ENCODE measurements at regions not wholly inside any gene's neighbourhood (a gene's known extent, or its start where the extent isn't known, plus 50 kb on each side); places are given as distances from the start of the nearest gene placed in this dataset.

DNA sequence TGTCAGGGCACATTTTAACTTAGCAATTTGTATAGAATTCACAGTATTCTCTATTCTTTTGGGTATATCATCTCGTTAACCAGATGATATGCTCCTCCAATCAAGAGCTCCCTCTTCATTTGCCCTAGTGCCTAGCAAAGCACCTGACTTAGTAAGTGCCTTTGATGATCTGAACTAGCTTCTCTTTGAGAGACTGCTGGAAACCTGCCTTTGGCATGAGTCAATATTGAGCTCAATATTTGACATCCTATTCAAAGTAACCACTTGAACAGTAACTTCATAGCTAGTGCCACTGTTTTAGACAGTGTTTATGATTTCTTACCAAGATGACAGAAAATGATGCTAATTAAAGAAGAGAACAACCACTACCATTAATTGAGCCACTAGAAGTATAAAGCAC, 696.3 kb upstream of the UBE2E2 start:
- TF ChIP-seq, protein P1, sequence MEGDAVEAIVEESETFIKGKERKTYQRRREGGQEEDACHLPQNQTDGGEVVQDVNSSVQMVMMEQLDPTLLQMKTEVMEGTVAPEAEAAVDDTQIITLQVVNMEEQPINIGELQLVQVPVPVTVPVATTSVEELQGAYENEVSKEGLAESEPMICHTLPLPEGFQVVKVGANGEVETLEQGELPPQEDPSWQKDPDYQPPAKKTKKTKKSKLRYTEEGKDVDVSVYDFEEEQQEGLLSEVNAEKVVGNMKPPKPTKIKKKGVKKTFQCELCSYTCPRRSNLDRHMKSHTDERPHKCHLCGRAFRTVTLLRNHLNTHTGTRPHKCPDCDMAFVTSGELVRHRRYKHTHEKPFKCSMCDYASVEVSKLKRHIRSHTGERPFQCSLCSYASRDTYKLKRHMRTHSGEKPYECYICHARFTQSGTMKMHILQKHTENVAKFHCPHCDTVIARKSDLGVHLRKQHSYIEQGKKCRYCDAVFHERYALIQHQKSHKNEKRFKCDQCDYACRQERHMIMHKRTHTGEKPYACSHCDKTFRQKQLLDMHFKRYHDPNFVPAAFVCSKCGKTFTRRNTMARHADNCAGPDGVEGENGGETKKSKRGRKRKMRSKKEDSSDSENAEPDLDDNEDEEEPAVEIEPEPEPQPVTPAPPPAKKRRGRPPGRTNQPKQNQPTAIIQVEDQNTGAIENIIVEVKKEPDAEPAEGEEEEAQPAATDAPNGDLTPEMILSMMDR (IDR thresholded peaks at IDR 0.05 in 2 of 3, conservative IDR thresholded peaks at IDR 0.05 in 1 of 3; ENCODE audit: borderline replicate concordance in 1 of 3, insufficient read depth in 1 of 3, low read depth in 2 of 3, low read length in 2 of 3), result no peak
- TF ChIP-seq EZH2 (IDR thresholded peaks at IDR 0.05) (no peak), EZH2phosphoT487 (IDR thresholded peaks at IDR 0.05; ENCODE audit: borderline replicate concordance) (no peak), POLR2A (IDR thresholded peaks at IDR 0.05; ENCODE audit: borderline replicate concordance, extremely low read depth, insufficient read depth, insufficient read length) (no peak), POLR2AphosphoS5 (IDR thresholded peaks at IDR 0.05; ENCODE audit: low read depth, low read length) (no peak), ZFX (IDR thresholded peaks at IDR 0.05) (no peak), SP1 (IDR thresholded peaks at IDR 0.05; ENCODE audit: low read depth) (no peak), ZNF274 (IDR thresholded peaks at IDR 0.05; ENCODE audit: low read depth, low read length) (no peak), TCF7L2 (IDR thresholded peaks at IDR 0.05; ENCODE audit: borderline replicate concordance, extremely low read depth, insufficient read depth, insufficient read length) (no peak), SIN3A (IDR thresholded peaks at IDR 0.05; ENCODE audit: low read depth) (no peak), FOSL1 (IDR thresholded peaks at IDR 0.05; ENCODE audit: low read depth) (no peak), EGR1 (IDR thresholded peaks at IDR 0.05; ENCODE audit: low read depth) (no peak)
- TF ChIP-seq, protein P2, sequence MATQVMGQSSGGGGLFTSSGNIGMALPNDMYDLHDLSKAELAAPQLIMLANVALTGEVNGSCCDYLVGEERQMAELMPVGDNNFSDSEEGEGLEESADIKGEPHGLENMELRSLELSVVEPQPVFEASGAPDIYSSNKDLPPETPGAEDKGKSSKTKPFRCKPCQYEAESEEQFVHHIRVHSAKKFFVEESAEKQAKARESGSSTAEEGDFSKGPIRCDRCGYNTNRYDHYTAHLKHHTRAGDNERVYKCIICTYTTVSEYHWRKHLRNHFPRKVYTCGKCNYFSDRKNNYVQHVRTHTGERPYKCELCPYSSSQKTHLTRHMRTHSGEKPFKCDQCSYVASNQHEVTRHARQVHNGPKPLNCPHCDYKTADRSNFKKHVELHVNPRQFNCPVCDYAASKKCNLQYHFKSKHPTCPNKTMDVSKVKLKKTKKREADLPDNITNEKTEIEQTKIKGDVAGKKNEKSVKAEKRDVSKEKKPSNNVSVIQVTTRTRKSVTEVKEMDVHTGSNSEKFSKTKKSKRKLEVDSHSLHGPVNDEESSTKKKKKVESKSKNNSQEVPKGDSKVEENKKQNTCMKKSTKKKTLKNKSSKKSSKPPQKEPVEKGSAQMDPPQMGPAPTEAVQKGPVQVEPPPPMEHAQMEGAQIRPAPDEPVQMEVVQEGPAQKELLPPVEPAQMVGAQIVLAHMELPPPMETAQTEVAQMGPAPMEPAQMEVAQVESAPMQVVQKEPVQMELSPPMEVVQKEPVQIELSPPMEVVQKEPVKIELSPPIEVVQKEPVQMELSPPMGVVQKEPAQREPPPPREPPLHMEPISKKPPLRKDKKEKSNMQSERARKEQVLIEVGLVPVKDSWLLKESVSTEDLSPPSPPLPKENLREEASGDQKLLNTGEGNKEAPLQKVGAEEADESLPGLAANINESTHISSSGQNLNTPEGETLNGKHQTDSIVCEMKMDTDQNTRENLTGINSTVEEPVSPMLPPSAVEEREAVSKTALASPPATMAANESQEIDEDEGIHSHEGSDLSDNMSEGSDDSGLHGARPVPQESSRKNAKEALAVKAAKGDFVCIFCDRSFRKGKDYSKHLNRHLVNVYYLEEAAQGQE (IDR thresholded peaks at IDR 0.05; ENCODE audit: low read depth), result no peak
- TF ChIP-seq, protein P3, sequence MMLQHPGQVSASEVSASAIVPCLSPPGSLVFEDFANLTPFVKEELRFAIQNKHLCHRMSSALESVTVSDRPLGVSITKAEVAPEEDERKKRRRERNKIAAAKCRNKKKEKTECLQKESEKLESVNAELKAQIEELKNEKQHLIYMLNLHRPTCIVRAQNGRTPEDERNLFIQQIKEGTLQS (IDR thresholded peaks at IDR 0.05), result no peak
